DMS53 treated with DMSO at 0.1 percent for 48 hours (cell line): ENCODE measurements at regions not wholly inside any gene's neighbourhood (a gene's known extent, or its start where the extent isn't known, plus 50 kb on each side); places are given as distances from the start of the nearest gene placed in this dataset.
"Not testable (repeated sequence)": the region's sequence is repeated elsewhere in the genome, so short reads cannot be mapped to it uniquely, and the experiment has no call there.

Experiments used
- DNase-seq: peaks from one replicate; lab custom pipeline; 2025; ENCODE audit not compliant: unreplicated experiment; lab: John Stamatoyannopoulos, UW

- DNase-seq, result no peak
Observed at GRCh38 chr12:25424211-25424731, 128.8 kb downstream of the LMNTD1 start.

DNA sequence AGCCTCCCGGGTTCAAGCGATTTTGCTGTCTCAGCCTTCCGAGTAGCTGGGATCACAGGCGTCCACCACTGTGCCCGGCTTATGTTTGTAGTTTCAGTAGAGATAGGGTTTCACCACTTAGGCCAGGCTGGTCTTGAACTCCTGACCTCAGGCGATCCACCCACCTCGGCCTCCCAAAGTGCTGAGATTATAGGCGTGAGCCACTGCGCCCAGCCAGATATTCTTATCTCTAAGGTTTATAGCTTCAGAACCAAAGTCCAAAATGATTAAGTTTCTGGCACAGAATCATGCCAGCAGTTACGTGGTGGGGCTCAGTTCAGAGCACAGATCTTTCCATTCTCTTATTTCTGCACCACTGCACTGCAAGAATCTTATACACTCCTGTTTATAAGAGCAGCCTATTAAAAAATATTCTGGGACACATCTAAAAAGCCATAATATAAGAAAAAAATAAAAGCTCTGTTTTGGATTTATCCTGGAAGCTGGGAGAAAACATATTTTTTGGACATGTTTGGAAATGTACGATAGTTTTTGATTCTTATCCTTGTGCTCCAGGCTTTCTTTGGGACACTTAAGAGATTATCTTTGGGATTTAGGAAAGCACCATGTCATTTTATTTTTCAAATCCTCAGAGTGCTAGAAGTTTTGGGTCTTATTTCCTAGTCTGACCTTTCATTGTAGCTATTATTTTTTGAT lies 129.6 kb downstream of the LMNTD1 start:
- no peak for DNase-seq

DNA sequence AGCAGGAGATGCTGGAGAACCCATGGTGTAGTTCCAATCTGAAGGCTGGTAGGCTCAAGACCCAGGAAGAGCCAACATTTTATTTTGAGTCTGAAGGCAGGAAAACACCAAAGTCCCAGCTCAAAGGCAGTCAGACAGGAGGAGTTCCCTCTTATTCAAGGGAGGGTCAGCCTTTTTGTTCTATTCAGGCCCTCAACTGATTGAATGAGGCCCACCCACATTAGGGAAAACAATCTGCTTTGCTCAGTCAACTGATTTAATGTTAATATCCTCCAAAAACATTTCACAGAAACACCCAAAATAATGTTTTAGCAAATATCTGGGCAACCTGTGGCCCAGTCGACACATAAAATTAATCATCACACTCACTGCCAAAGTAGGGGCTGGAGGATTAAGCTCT lies 130.8 kb downstream of the LMNTD1 start:
- no peak for DNase-seq

GRCh38 chr12:25421651-25422167 lies 131.4 kb downstream of the LMNTD1 start:
- no peak for DNase-seq

DNA sequence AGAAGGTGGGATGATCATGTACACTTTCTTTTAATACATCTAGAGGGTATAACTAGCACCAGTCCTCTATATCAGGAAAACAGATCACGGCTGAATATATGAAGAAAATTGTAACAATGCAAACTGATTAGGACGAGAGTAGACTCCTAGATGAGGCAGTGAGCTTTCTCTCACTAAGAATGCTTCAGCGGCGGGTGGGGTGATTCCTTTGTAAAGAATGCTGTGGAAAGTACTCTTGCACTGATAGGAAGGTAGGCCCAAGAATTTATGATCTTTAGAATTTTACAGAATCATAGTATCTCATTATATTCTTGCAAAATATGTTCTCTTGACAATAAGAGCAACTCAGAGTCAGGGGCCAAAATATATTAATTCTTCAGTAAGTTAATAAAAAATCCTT lies 133.0 kb downstream of the LMNTD1 start:
- no peak for DNase-seq

DNA sequence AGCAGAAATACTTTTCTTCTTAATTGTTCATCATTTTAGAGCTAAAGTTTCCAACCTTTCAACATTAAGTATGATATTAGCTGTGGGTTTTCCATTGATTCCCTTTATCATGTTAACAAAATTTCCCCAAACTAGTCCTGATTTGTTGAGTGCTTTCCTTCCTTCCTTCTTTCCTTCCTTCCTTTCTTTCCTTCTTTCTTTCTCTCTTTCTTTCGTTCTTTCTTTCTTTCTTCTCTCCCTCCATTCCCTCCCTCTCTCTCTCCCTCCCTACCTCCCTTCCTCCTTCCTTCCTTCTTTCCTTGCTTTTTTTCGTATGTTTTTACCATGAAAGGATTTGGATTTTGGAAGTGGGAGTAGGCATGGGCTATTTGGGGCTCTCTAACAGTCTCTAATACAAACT lies 133.5 kb downstream of the LMNTD1 start:
- no peak for DNase-seq

GRCh38 chr12:25417071-25417470 lies 136.0 kb downstream of the LMNTD1 start:
- no peak for DNase-seq

DNA sequence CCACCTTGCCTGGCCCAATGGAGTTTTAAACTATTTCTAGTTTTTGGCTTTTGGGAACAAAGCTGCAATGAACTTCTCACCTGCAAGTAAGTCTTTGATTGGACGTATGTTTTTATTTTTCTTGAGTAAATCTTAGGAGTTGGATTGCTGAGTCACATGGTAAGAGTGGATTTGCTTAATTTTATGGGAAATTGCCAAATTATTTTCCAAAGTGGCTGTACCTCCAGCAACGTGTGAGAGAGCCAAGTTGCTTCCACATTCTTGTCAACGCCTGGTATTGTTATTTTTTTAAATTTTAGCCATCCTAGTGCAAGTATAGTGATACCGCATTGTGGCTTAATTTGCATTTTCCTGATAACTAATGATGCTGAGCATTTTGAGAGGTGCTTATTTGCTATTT lies 136.6 kb downstream of the LMNTD1 start:
- DNase-seq, result no peak

DNA sequence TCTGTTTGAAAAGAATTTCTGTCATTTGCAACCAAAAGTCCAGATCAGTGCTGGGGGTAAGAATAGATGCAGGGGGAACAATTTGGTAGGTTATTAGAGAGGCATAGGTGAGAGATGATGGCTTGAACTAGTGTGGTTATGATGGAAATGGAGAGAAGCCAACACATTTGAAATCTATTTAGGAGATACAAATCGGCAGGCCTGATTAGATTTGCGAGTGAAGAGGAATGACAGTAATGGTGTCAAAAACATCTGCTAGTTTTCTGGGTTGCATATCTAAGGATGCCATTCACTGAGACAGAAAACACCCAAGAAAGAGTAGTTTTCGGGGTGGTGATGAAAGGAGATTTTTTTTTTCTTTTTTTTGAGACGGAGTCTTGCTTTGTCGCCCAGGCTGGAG lies 138.1 kb downstream of the LMNTD1 start:
- DNase-seq, result no peak

DNA sequence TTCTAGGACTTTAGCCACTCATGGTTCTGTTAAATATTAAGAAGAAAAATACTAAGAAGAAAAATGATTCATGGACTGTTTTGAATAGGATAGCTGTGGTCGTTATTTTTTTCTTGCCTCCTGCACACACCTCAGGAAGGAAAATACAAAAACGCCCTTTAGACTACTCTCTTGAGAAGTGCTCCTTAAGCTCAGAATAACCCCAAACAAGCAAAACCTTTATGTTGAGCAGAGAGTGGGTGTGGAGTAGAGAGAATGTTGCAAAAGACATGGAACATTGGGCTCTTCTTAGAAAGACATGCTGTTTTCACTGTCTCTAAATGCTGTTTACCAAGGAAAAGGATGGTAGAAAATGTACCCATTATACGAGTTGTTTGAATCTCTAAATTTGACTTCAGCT lies 140.3 kb downstream of the LMNTD1 start:
- no peak for DNase-seq

DNA sequence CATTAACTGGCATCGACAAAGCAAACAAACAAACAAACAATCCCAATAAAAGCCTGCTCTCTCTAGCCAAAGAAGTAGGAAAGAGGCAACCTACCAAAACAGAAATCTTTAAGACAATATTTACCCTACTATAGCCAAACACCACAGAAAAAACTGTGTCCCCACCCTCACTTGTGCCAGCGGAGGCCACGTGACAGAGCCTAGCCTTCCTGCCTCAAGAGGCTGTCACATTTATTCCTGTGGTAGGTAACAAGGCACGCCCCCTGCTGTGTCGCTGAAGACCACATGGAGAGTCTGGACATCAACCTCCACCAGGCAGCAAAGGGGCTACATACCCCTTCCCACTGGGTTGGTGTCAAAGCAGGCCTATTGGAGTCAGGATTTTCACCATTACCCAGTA lies 148.1 kb downstream of the LMNTD1 start:
- DNase-seq, result peak; percentile 98

DNA sequence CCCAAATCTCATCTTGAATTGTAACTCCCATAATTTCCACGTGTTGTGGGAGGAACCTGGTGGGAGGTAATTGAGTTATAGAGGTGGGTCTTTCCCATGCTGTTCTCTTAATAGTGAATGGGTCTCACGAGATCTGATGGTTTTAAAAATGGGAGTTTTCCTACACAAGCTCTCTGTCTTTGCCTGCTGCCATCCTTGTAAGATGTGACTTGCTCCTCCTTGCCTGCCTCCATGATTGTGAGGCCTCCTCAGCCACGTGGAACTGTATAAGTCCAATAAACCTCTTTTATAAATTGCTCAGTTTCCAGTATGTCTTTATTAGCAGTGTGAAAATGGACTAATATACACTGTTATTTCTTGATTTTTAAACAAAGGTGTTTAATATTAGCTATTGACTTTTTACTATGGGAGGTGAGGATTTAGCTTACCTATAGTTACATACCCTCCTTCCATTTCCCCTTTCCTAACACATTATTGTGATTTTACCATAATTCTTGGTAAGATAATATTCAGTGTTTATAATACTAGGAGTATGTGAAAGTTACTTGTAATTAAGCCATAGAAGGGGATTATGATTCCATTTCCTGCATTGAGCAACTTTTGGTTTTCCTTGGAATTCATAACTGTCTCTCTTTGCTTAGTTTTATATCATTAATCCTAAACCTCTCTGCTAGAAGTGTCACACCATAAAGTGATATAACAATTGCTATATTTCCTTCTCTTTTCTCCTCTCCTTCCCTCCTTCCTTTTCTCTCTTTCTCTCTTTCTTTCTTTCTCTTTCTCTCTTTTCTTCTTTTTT lies 151.0 kb upstream of the KRAS start:
- no peak for DNase-seq

- no peak for DNase-seq
Observed at GRCh38 chr12:25397001-25397400, 146.3 kb upstream of the KRAS start.

DNA sequence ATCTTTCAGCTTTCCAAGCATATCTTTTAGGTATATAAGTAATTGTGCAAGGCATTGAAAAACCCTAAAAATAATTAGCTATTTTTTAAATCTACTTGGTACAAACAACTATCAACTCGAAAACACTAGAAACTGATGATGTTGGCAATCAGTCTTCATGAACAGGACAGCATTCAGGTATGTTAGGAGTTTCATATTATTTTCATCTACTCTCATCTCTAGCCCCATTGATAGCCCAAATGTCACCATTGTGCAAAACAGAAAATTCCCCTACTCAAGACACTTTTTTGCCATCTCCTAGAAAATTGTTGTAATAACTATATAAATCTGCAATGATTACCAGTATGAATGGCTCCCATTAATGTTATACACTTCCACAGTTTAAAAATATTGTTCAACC lies 144.5 kb upstream of the KRAS start:
- DNase-seq, result no peak

DNA sequence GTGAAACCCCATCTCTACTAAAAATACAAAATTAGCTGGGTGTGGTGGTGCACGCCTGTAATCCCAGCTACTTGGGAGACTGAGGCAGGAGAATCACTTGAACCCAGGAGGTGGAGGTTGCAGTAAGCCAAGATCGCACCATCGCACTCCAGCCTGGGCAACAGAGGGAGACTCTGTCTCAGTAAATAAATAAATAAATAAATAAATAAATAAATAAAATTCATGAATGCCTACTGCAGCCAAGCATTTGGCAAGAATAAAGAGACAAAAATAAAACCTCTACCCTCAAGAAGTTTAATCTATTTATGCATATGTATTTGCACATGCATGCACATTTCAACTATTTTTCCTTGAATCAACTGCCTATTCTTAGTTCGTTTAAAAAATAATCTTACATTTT lies 144.0 kb upstream of the KRAS start:
- DNase-seq, result not testable (repeated sequence)

- no peak for DNase-seq
Observed at GRCh38 chr12:25394025-25394424, 143.3 kb upstream of the KRAS start.

DNA sequence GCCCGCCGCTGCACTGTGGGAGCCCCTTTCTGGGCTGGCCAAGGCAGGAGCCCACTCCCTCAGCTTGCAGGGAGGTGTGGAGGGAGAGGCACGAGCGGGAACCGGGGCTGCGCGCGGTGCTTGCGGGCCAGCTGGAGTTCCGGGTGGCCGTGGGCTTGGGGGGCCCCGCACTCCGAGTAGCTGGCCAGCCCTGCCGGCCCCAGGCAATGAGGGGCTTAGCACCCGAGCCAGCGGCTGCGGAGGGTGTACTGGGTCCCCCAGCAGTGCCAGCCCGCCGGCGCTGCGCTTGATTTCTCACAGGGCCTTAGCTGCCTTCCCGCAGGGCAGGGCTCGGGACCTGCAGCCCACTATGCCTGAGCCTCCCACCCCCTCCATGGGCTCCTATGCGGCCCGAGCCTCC lies 140.6 kb upstream of the KRAS start:
- not testable (repeated sequence) for DNase-seq

DNA sequence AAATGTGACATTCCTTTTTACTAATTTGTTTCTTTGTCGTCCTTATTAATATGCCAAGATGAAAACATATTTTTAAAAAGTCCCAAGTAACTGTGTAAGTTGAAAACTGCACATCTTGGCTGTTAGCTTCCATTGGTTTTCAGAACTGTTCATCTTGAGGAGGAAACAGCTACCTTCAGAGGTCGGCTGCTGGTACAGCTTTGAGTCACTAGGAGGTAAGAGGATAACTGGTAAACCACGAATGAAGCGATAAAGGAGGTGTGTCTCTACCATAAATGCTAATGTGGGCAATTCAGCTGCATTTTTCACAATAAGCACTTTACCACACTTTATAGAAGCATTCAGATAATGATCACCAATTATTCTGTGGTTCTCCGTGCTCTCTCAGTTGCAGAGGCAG lies 137.5 kb upstream of the KRAS start:
- DNase-seq, result no peak

DNA sequence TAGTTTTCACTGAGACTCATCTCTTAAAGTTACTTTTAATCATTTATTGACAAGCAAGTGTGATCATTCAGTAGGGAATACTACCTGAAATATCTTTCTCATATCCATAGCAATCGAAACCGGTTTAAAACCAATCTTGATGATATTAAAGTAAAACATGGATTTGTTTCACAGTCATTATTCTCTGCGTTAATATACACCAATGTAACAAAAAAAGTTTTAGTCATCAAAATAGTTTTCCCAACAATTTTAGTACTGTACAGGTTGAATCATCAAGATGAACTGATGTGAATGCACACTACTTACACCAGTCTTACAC lies 137.0 kb upstream of the KRAS start:
- no peak for DNase-seq

- DNase-seq, result peak; percentile 100
Observed at GRCh38 chr12:25386831-25387731, 136.4 kb upstream of the KRAS start.

- peak; percentile 100 for DNase-seq
Observed at GRCh38 chr12:25384893-25385248, 134.1 kb upstream of the KRAS start.
